ENCODE measurements at regions not wholly inside any gene's neighbourhood (a gene's known extent, or its start where the extent isn't known, plus 50 kb on each side); places are given as distances from the start of the nearest gene placed in this dataset.
"Not testable (repeated sequence)": the region's sequence is repeated elsewhere in the genome, so short reads cannot be mapped to it uniquely, and the experiment has no call there.

DNA sequence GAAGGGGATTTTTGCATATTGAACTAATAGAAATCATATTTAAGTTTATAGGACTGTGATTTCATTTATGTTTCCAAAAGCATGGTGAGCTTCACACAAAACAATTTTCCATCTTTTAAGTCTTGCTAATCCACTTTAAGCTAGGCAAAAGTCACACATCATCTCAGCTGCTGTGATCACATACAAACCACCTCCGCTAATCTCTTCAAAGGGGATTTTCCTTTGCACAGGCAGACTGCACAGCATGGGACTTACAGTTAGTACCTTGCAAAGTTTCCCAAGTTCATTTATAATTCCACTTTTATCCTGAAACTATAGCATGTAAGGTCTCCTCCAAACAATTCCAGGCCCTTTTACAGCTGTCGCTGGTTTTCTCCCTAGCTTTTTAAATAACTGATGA lies 225.1 kb upstream of the CNTN3 start:
- DNase-seq, result no peak
- intact Hi-C loops (cut with DNase I), result no loop called here

GRCh38 chr3:74832925-74833324 lies 218.5 kb upstream of the CNTN3 start:
- DNase-seq, result no peak
- intact Hi-C loops (cut with DNase I), result no loop called here

DNA sequence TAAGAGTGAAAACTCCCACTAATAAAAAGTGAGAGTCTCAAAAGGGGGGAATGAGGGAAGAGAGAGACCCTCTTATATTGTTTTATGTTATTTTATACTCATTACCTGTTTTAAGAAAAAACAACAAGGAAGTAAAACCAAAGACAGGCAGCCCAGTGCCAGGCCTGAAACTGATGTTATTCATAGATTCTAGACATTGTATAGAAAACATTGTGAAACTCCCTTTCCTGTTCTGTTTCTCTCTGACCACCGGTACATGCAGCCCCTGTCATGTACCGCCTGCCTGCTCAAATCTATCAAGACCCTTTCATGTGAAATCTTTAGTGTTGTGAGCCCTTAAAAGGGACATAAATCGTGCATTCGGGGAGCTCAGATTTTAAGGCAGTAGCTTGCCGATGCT lies 216.4 kb upstream of the CNTN3 start:
- DNase-seq; intact Hi-C loops (cut with DNase I): not testable (repeated sequence)

- intact Hi-C loops (cut with DNase I), result not testable (repeated sequence)
- peak in 1 of 10 donors; percentile 54 for DNase-seq
These were observed 210.9 kb upstream of the CNTN3 start for GRCh38 chr3:74825404-74825803.

GRCh38 chr3:74824366-74824765 lies 209.9 kb upstream of the CNTN3 start:
- DNase-seq, result no peak
- intact Hi-C loops (cut with DNase I), result no loop called here

- intact Hi-C loops (cut with DNase I), result no loop called here
- DNase-seq, result no peak
These were observed 199.7 kb upstream of the CNTN3 start for GRCh38 chr3:74814181-74814580.

DNA sequence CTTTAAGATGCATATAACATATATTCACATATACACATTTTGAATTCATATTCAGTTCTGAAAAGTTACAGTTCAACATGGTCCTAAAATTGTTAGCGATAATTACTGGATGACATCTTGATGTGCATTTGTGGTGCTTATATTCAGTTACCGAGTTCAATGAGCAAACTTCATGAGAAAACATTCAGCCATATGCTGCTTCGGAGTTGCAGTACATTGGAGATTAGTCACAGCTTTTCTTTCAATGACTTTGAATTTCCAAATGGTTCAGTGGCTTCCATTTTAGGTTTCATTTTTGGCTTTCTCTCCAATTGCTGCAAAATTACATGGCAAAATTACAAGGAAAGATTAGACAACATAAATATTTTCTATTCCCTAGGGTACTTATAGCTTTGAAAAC lies 198.3 kb upstream of the CNTN3 start:
- no peak for DNase-seq
- intact Hi-C loops (cut with DNase I), result no loop called here

GRCh38 chr3:74808506-74809275 lies 194.2 kb upstream of the CNTN3 start:
- intact Hi-C loops (cut with DNase I), result no loop called here
- no peak for DNase-seq

GRCh38 chr3:74801924-74802323 lies 187.5 kb upstream of the CNTN3 start:
- DNase-seq, result no peak
- intact Hi-C loops (cut with DNase I), result no loop called here

GRCh38 chr3:74789111-74789510 lies 174.7 kb upstream of the CNTN3 start:
- DNase-seq, result no peak
- intact Hi-C loops (cut with DNase I), result no loop called here

DNA sequence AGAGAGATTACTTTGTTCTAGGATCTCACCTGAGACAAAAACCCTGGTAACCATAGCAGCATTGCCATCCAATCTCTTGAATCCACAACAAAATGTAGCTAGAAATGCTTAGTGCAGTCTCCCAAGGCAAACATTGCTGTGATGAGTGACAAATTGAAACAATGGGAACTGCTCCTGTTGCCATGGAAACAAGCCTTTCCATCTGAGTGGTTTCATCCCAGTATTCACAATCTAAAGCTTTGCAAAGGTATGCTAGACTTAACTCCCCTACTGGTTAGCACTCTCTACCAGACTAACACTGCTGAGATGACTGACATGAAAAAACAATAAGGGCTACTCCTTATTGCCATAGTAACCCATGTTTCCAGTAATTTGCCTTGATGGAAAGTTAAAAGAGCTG lies 172.6 kb upstream of the CNTN3 start:
- no peak for DNase-seq
- intact Hi-C loops (cut with DNase I), result no loop called here

GRCh38 chr3:74771401-74771800 lies 156.9 kb upstream of the CNTN3 start:
- intact Hi-C loops (cut with DNase I), result no loop called here
- DNase-seq, result no peak

GRCh38 chr3:74768010-74768409 lies 153.6 kb upstream of the CNTN3 start:
- intact Hi-C loops (cut with DNase I), result no loop called here

GRCh38 chr3:74766405-74766804 lies 151.9 kb upstream of the CNTN3 start:
- intact Hi-C loops (cut with DNase I), result no loop called here
- no peak for DNase-seq

More at GRCh38 chr3:74768010-74768409, 153.6 kb upstream of the CNTN3 start:
- DNase-seq, result no peak

DNA sequence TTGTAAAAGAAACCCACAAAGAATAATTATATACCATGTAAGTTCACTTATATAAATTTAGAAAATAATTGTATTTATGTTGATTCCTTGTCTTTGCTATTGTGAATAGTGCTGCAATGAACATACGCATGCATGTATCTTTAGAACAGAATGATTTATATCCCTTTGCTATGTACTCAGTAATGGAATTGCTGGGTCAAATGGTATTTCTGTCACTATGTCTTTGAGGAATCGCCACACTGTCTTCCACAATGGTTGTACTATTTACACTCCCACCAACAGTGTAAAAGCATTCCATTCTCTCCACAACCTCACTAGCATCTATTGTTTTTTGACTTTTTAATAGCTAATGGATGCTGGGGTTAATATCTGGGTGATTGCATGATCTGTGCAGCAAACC lies 149.4 kb upstream of the CNTN3 start:
- DNase-seq, result no peak
- intact Hi-C loops (cut with DNase I), result no loop called here

- intact Hi-C loops (cut with DNase I), result no loop called here
- peak in 2 of 10 donors; percentile 8 to 21 for DNase-seq
These were observed 142.2 kb upstream of the CNTN3 start for GRCh38 chr3:74756674-74757073.

DNA sequence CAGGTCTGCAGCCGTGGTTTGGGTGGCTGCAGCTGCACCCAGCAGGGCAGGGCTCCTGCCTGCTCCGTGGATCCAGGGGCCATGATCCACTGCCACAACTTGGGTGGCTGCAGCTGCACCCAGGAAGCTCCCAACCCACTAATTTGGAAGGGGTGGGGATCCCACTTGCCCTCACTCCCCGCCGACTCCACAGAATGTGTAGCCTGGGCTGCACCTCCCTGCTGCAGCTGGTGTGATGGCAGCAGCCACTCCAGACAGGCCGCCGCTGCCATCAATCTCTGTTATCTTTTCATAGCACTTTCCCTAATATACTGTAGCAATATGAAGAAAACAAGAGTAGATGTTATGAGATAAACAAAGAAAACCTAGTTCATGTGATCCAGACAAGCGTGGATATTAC lies 137.8 kb upstream of the CNTN3 start:
- intact Hi-C loops (cut with DNase I), result no loop called here
- DNase-seq, result peak in 3 of 10 donors; percentile 55 to 65 (median 59)

- intact Hi-C loops (cut with DNase I), result no loop called here
These were observed 137.3 kb upstream of the CNTN3 start for GRCh38 chr3:74751775-74752174.

DNA sequence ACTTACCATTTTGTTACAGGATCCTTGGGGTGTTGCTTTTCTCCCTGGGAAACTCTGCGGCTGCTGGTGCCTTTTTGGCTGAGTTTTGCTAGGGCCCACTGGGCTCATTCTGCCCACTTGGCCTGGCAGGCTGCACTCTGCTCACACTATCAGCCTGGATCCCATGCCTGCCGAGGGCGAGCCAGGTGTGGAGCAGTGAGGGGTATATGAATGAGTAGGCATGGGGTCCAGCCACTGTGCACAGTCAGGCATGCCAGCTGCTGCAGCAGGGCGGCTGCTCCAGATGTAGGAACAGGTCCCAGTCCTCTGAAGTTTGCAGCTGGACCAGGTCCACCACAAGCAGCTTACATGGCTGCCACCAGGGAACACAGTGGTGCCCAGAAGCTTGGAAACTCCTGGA lies 136.4 kb upstream of the CNTN3 start:
- peak in 2 of 10 donors; percentile 70 to 84 for DNase-seq
- intact Hi-C loops (cut with DNase I), result no loop called here

More at GRCh38 chr3:74751775-74752174, 137.3 kb upstream of the CNTN3 start:
- DNase-seq, result peak in 2 of 10 donors; percentile 49 to 60

GRCh38 chr3:74739242-74739641 lies 124.8 kb upstream of the CNTN3 start:
- intact Hi-C loops (cut with DNase I), result no loop called here
- DNase-seq, result no peak

DNA sequence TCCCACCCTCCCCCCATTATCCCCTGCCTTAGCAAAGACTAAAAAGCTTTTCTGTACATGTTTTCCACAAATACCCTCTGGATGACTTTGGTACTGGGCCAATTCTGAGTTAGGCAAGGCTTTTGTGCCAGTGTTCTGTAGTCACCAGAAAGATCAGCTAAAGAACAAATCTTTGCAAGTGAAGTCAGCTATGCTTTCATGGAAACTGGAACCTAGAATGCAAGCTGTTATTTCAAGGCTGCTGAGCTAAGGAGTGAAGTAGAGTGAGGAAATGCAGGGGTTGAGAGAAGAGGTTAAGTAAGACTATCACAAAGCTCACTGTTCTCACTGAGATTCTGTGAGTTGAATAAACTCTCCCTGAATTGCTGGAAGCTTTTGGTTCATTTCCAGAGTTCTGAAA lies 107.8 kb upstream of the CNTN3 start:
- no peak for DNase-seq

GRCh38 chr3:74713977-74714376 lies 99.5 kb upstream of the CNTN3 start:
- intact Hi-C loops (cut with DNase I), result no loop called here

More for the DNA sequence above, 107.8 kb upstream of the CNTN3 start:
- intact Hi-C loops (cut with DNase I), result no loop called here

More at GRCh38 chr3:74713977-74714376, 99.5 kb upstream of the CNTN3 start:
- no peak for DNase-seq
